ENCODE measurements at regions not wholly inside any gene's neighbourhood (a gene's known extent, or its start where the extent isn't known, plus 50 kb on each side); places are given as distances from the start of the nearest gene placed in this dataset.

- no peak for TF ChIP-seq POLR2AphosphoS5 (IDR thresholded peaks at IDR 0.05; ENCODE audit: low read depth, low read length)
- no peak for TF ChIP-seq REST (IDR thresholded peaks at IDR 0.05; ENCODE audit: insufficient read depth in 1 of 2, low read depth in 2 of 2, low read length in 2 of 2)
- TF ChIP-seq TAF1 (IDR thresholded peaks at IDR 0.05; ENCODE audit: borderline replicate concordance, insufficient read depth, low read length) = no peak
- no peak for TF ChIP-seq SIN3A (IDR thresholded peaks at IDR 0.05; ENCODE audit: borderline replicate concordance, insufficient read depth, low read length)
Observed at GRCh38 chr18:78108554-78108953, 858.9 kb downstream of the GALR1 start.
